B cell (primary cell): ENCODE measurements at regions not wholly inside any gene's neighbourhood (a gene's known extent, or its start where the extent isn't known, plus 50 kb on each side); places are given as distances from the start of the nearest gene placed in this dataset.

ENCODE experiments used
- ATAC-seq: fragments of 200-7000 bp; cut with Tn5 transposase; one replicate; pipeline ENCODE4 v1.10.0; 2021; ENCODE audit warnings: low read depth, mild to moderate bottlenecking, moderate number of reproducible peaks, moderate library complexity
- CTCF ChIA-PET: fragments of 350-600 bp; sonication (Branson Sonifier 250); formaldehyde crosslinking; loops from one replicate; lab custom pipeline; 2021; ENCODE audit warnings: antibody characterized with exemption, inconsistent platforms; lab: Charles Lee
- POLR2A ChIA-PET: fragments of 350-600 bp; sonication (Branson Sonifier 250); formaldehyde crosslinking; loops from one replicate; lab custom pipeline; 2021; ENCODE audit warnings: antibody characterized with exemption; lab: Charles Lee
- DNase-seq: peaks from one replicate; pipeline ENCODE4 v3.0.0; 2013
- H2AFZ ChIP-seq: 2 replicates; pipeline ENCODE4 v1.6.1; 2012; ENCODE audit warnings: mild to moderate bottlenecking, low read depth, low read length; ENCODE audit not compliant: insufficient read depth, poor library complexity, severe bottlenecking
- H3K27ac ChIP-seq, 2 donors: 1 replicate in 1 of 2; 2 replicates in 1 of 2; pipeline ENCODE4 v1.5.1; 2012 to 2013; ENCODE audit warnings: low read length in 2 of 2, mild to moderate bottlenecking in 2 of 2, moderate library complexity in 1 of 2
- H3K27me3 ChIP-seq, 4 experiments: fragments of 200-600 bp in 1 of 4; sonication (generic) in 1 of 4; replicated peaks in 1 of 4; 1 replicate in 2 of 4; 2 replicates in 2 of 4; pipeline versions ENCODE4 v1.6.1 to v1.7.0; 2013 to 2016; ENCODE audit warnings: low read length in 3 of 4, mild to moderate bottlenecking in 2 of 4, mixed read lengths in 1 of 4, moderate library complexity in 1 of 4; ENCODE audit not compliant: insufficient read depth in 4 of 4, control insufficient read depth in 3 of 4; ENCODE audit errors: control extremely low read depth in 1 of 4
- H3K36me3 ChIP-seq, 2 experiments: replicated peaks in 1 of 2; 1 replicate in 1 of 2; 2 replicates in 1 of 2; pipeline versions ENCODE4 v1.6.1 to v1.7.1; 2013; ENCODE audit warnings: low read length in 1 of 2; ENCODE audit not compliant: insufficient read depth in 2 of 2, control insufficient read depth in 1 of 2; ENCODE audit errors: control extremely low read depth in 1 of 2, extremely low read depth in 1 of 2
- H3K4me1 ChIP-seq, 2 donors: fragments of 200-600 bp in 1 of 2; sonication (generic) in 1 of 2; 1 replicate in 1 of 2; 2 replicates in 1 of 2; pipeline versions ENCODE4 v1.5.1 to v1.6.1; 2013 to 2017; ENCODE audit warnings: low read length in 2 of 2; ENCODE audit not compliant: control insufficient read depth in 2 of 2, insufficient read depth in 2 of 2
- H3K4me2 ChIP-seq: replicated peaks from 2 replicates; pipeline ENCODE3; 2012; ENCODE audit warnings: mild to moderate bottlenecking, low read depth, low read length; ENCODE audit not compliant: poor library complexity, severe bottlenecking
- H3K4me3 ChIP-seq, 5 experiments: fragments of 200-600 bp in 1 of 5; sonication (generic) in 1 of 5; 1 replicate in 3 of 5; 2 replicates in 2 of 5; pipeline versions ENCODE4 v1.5.1 to v1.7.0; 2011 to 2016; ENCODE audit warnings: low read length in 4 of 5, mild to moderate bottlenecking in 4 of 5, low read depth in 2 of 5, control low read depth in 1 of 5, moderate library complexity in 1 of 5; ENCODE audit not compliant: insufficient read depth in 1 of 5; ENCODE audit errors: control extremely low read depth in 1 of 5, extremely low read depth in 1 of 5
- H3K79me2 ChIP-seq: fragments of 200-600 bp; sonication (generic); one replicate; pipeline ENCODE4 v1.6.0; 2016; ENCODE audit warnings: low read length; ENCODE audit not compliant: control insufficient read depth, insufficient read depth
- H3K9ac ChIP-seq: fragments of 200-600 bp; sonication (generic); 2 replicates; pipeline ENCODE4 v1.6.1; 2017; ENCODE audit warnings: mild to moderate bottlenecking, low read length, moderate library complexity
- H3K9me3 ChIP-seq, 3 donors: one replicate each; pipeline versions ENCODE4 v1.6.1 to v1.7.1; 2013; ENCODE audit warnings: low read length in 2 of 3; ENCODE audit not compliant: control insufficient read depth in 2 of 3, insufficient read depth in 1 of 3; ENCODE audit errors: control extremely low read depth in 1 of 3
- H4K20me1 ChIP-seq: 2 replicates; pipeline ENCODE4 v1.6.0; 2012; ENCODE audit warnings: mild to moderate bottlenecking, low read length; ENCODE audit not compliant: insufficient read depth, control insufficient read depth, poor library complexity, severe bottlenecking
- H3K27ac Mint-ChIP-seq: one replicate; pipeline ENCODE4 v1.8.0; 2021; ENCODE audit warnings: mixed read lengths
- H3K27me3 Mint-ChIP-seq: one replicate; pipeline ENCODE4 v1.8.0; 2021; ENCODE audit warnings: mixed read lengths
- H3K4me1 Mint-ChIP-seq: one replicate; pipeline ENCODE4 v1.8.0; 2021; ENCODE audit warnings: mixed read lengths
- H3K4me3 Mint-ChIP-seq: one replicate; pipeline ENCODE4 v1.8.0; 2021; ENCODE audit warnings: mixed read lengths
- H3K9me3 Mint-ChIP-seq: one replicate; pipeline ENCODE4 v1.8.0; 2022; ENCODE audit warnings: mixed read lengths; ENCODE audit not compliant: insufficient read depth
- CTCF ChIP-seq: fragments of 200-600 bp; IDR thresholded peaks from one replicate; pipeline ENCODE4 v1.8.0; 2022; ENCODE audit warnings: antibody characterized with exemption, mild to moderate bottlenecking
- EZH2 ChIP-seq: IDR thresholded peaks from 2 replicates; pipeline ENCODE4 v1.6.1; 2012; ENCODE audit warnings: borderline replicate concordance, low read depth, mild to moderate bottlenecking, moderate library complexity, low read length; ENCODE audit not compliant: insufficient read depth, poor library complexity, severe bottlenecking
- WGBS: methylation state at CpG from one replicate; pipeline ENCODE4 v1.1.5; 2013; ENCODE audit warnings: missing lambda C conversion rate; ENCODE audit not compliant: insufficient coverage; 5-methylcytosine and 5-hydroxymethylcytosine counted together
- intact Hi-C: fragments of 100-400 bp; cut with micrococcal nuclease; formaldehyde crosslinking; loops from one replicate; pipeline ENCODE4 v1.10.0; 2022

GRCh38 chr7:148474481-148475025, 116.0 kb upstream of the C7orf33 start:
- H3K4me2 ChIP-seq, result no peak overlapping the region
- ATAC-seq (no peak), DNase-seq (no peak)
- ChIA-PET POLR2A (no interaction called here), CTCF (no interaction called here)
- Mint-ChIP-seq H3K27ac (no peak overlapping the region), H3K27me3 (peaks cover 10% of the 10 kb centered on the region), H3K4me3 (no peak overlapping the region), H3K4me1 (no peaks in the 10 kb centered on the region), H3K9me3 (no peaks in the 10 kb centered on the region)
- H3K4me3 ChIP-seq, result no peak overlapping the region
- no peaks in the 10 kb centered on the region for H3K79me2 ChIP-seq
- intact Hi-C loops, result no loop called here
- H3K4me1 ChIP-seq, result no peaks in the 10 kb centered on the region
- no peak overlapping the region for H3K27ac ChIP-seq
- H3K9me3 ChIP-seq, result peaks cover 0 to 4% (median 0%) of the 10 kb centered on the region in 3 donors
- no peaks in the 10 kb centered on the region for H4K20me1 ChIP-seq
- H2AFZ ChIP-seq, result no peak overlapping the region
- no peaks in the 10 kb centered on the region for H3K36me3 ChIP-seq
- WGBS, result 82% methylated on average over 2 of the region's 6 CpGs
- TF ChIP-seq EZH2 (no peak), CTCF (no peak)
- no peaks in the 10 kb centered on the region for H3K27me3 ChIP-seq
- no peak overlapping the region for H3K9ac ChIP-seq

GRCh38 chr7:148478551-148478950, 112.0 kb upstream of the C7orf33 start:
- Histone ChIP-seq H3K9me3 (no peaks in the 10 kb centered on the region), H3K9ac (no peak overlapping the region), H3K4me1 (peaks cover 0 to 11% of the 10 kb centered on the region in 2 donors), H3K79me2 (no peaks in the 10 kb centered on the region), H3K27ac (no peak overlapping the region), H4K20me1 (no peaks in the 10 kb centered on the region), H3K4me3 (no peak overlapping the region), H3K27me3 (no peaks in the 10 kb centered on the region), H2AFZ (no peak overlapping the region), H3K4me2 (no peak overlapping the region), H3K36me3 (no peaks in the 10 kb centered on the region)
- ChIA-PET POLR2A (no interaction called here), CTCF (interaction anchor here (6.4 kb wide), 1 partner anchor 214 kb away, joined by 105 read pairs; no protein-coding TSS in a partner anchor)
- intact Hi-C loops, result no loop called here
- WGBS, result 100% methylated on average over 7 of the region's 9 CpGs
- TF ChIP-seq CTCF (no peak), EZH2 (no peak)
- Mint-ChIP-seq H3K4me3 (no peak overlapping the region), H3K27ac (no peak overlapping the region), H3K9me3 (no peaks in the 10 kb centered on the region), H3K4me1 (peaks cover 12% of the 10 kb centered on the region), H3K27me3 (no peaks in the 10 kb centered on the region)
- DNase-seq (no peak), ATAC-seq (no peak)
